Transverse colon (tissue), 3 donors: ENCODE measurements at regions not wholly inside any gene's neighbourhood (a gene's known extent, or its start where the extent isn't known, plus 50 kb on each side); places are given as distances from the start of the nearest gene placed in this dataset.

Source experiments
- CTCF ChIP-seq, 5 experiments: fragments of 200-600 bp in 3 of 5; fragments of 450-650 bp in 2 of 5; sonication (generic) in 3 of 5; IDR thresholded peaks; 1 replicate in 2 of 5; 2 replicates in 3 of 5; pipeline ENCODE4 v1.5.1; 2016 to 2017; ENCODE audit warnings: antibody characterized with exemption in 5 of 5, inconsistent platforms in 3 of 5, mild to moderate bottlenecking in 2 of 5, moderate library complexity in 1 of 5
- POLR2A ChIP-seq: fragments of 450-650 bp; IDR thresholded peaks from one replicate; pipeline ENCODE4 v1.6.1; 2016; ENCODE audit warnings: antibody characterized with exemption, mild to moderate bottlenecking, moderate library complexity

GRCh38 chr18:24983566-24984139 is 368.3 kb downstream of the ZNF521 start:
- TF ChIP-seq POLR2A: no peak
- TF ChIP-seq CTCF (IDR thresholded peaks at IDR 0.05): no peak
